Upper lobe of left lung (tissue), 4 donors: ENCODE measurements at regions not wholly inside any gene's neighbourhood (a gene's known extent, or its start where the extent isn't known, plus 50 kb on each side); places are given as distances from the start of the nearest gene placed in this dataset.

Source experiments
- CTCF ChIP-seq, 6 experiments: fragments of 450-650 bp in 4 of 6; fragments of 200-600 bp in 2 of 6; sonication (generic) in 2 of 6; IDR thresholded peaks; one replicate each; pipeline ENCODE4 v1.5.1; 2016 to 2019; ENCODE audit warnings: antibody characterized with exemption in 6 of 6
- EP300 ChIP-seq, 4 donors: sonication (generic); formaldehyde crosslinking; IDR thresholded peaks; one replicate each; pipeline ENCODE4 v1.5.1; 2017; ENCODE audit warnings: antibody characterized with exemption in 4 of 4, control low read depth in 2 of 4
- POLR2A ChIP-seq, 4 donors: fragments of 450-650 bp; IDR thresholded peaks; one replicate each; pipeline ENCODE4 v1.5.1; 2016 to 2017; ENCODE audit warnings: antibody characterized with exemption in 4 of 4, mild to moderate bottlenecking in 2 of 4

GRCh38 chr20:56835829-56836550 is 206.9 kb downstream of the TFAP2C start:
- no peak for TF ChIP-seq EP300 (IDR thresholded peaks at IDR 0.05)
- TF ChIP-seq CTCF (IDR thresholded peaks at IDR 0.05) = no peak
- TF ChIP-seq POLR2A (IDR thresholded peaks at IDR 0.05) = no peak
